ENCODE measurements at regions not wholly inside any gene's neighbourhood (a gene's known extent, or its start where the extent isn't known, plus 50 kb on each side); places are given as distances from the start of the nearest gene placed in this dataset.

DNA sequence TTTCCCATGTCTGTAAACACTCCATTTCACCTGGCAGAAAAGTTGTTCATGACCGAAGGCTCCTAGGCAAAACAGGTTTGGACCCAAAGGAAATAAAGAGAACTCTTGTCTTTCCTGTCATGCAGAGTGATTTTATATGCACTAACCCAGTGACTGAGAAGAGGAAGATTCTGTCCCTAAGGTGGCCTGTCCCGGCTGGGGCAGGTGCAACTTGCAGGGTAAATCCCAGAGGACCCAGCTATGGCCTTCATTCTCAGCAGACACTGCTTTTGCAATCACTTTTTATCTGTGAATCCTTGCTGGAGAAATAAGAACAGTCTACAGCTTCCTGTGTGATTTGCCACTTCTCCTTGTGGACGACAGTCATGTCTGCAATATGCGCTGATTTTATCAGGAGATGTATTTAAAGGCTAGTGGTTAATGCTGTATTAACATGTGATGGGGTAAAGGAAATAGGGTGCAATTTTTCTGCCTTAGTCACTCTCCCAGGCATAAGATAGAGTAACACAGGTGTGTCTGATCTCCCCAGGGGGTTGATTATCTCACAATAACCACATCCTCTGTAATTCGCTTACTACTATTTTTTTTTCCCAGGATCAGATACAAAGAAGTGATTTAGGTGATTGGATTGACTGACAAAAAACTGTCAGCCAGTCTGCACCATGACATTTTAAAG is 696.8 kb upstream of the SOX9 start:
- TF ChIP-seq EZH2 (IDR thresholded peaks at IDR 0.05) (no peak), POLR2AphosphoS5 (IDR thresholded peaks at IDR 0.05; ENCODE audit: borderline replicate concordance, low read depth, low read length) (no peak), FOXP2 (optimal IDR thresholded peaks at IDR 0.05; ENCODE audit: control extremely low read depth, extremely low read length, insufficient read depth) (no peak)
